Panc1 (cell line): ENCODE measurements at regions not wholly inside any gene's neighbourhood (a gene's known extent, or its start where the extent isn't known, plus 50 kb on each side); places are given as distances from the start of the nearest gene placed in this dataset.

Experiments used
- ATAC-seq: fragments of 200-7000 bp; cut with Tn5 transposase; 2 replicates; pipeline ENCODE4 v1.9.1; 2020; ENCODE audit warnings: mild to moderate bottlenecking, moderate library complexity
- BruUV-seq: library from RNA; stranded (reverse); fragments of 400-500 nt; replicated peaks from 2 replicates; lab custom pipeline; 2021; lab: Mats Ljungman, UMichigan
- CTCF ChIA-PET: fragments of 300-600 bp; sonication (Branson Sonifier 250); formaldehyde crosslinking; loops from one replicate; lab custom pipeline; 2022; ENCODE audit warnings: antibody characterized with exemption; lab: Charles Lee
- POLR2A ChIA-PET: fragments of 300-600 bp; sonication (Branson Sonifier 250); formaldehyde crosslinking; loops from one replicate; lab custom pipeline; 2022; ENCODE audit warnings: antibody characterized with exemption; lab: Charles Lee
- DNase-seq: peaks from one replicate; pipeline ENCODE4 v3.0.0-alpha.2; 2010; ENCODE audit warnings: low read depth, low spot score
- H3K27ac ChIP-seq: 2 replicates; pipeline ENCODE4 v1.5.1; 2011; ENCODE audit warnings: mild to moderate bottlenecking, low read length, inconsistent platforms
- H3K27me3 ChIP-seq: fragments of 200-500 bp; sonication (Bioruptor generic); 2 replicates; pipeline ENCODE4 v1.6.0; 2014; ENCODE audit warnings: low read length, inconsistent platforms; ENCODE audit not compliant: control insufficient read depth, insufficient read depth
- H3K36me3 ChIP-seq: fragments of 200-500 bp; sonication (Bioruptor generic); 2 replicates; pipeline ENCODE4 v1.5.1; 2014; ENCODE audit warnings: inconsistent platforms, mild to moderate bottlenecking, low read length, moderate library complexity; ENCODE audit not compliant: control insufficient read depth, insufficient read depth
- H3K4me1 ChIP-seq: 2 replicates; pipeline ENCODE4 v1.5.1; 2011; ENCODE audit warnings: inconsistent platforms, mild to moderate bottlenecking, low read length, moderate library complexity; ENCODE audit not compliant: control insufficient read depth, insufficient read depth
- H3K4me3 ChIP-seq, 2 experiments: 2 replicates each; pipeline ENCODE4 v1.5.1; 2011 to 2012; ENCODE audit warnings: low read depth in 2 of 2, low read length in 2 of 2, mild to moderate bottlenecking in 2 of 2, inconsistent platforms in 1 of 2, moderate library complexity in 1 of 2
- H3K9me3 ChIP-seq: fragments of 200-500 bp; sonication (Bioruptor generic); 2 replicates; pipeline ENCODE4 v1.5.1; 2014; ENCODE audit warnings: low read depth, mild to moderate bottlenecking, inconsistent platforms, low read length, moderate library complexity; ENCODE audit not compliant: control insufficient read depth, insufficient read depth
- POLR2AphosphoS5 ChIP-seq: IDR thresholded peaks from 2 replicates; pipeline ENCODE4 v1.6.1; 2012; ENCODE audit warnings: mild to moderate bottlenecking, low read depth, low read length, moderate library complexity
- SIN3A ChIP-seq: IDR thresholded peaks from 2 replicates; pipeline ENCODE4 v1.6.1; 2012; ENCODE audit warnings: low read depth, mild to moderate bottlenecking, low read length, moderate library complexity, borderline replicate concordance; ENCODE audit not compliant: insufficient read depth
- TCF7L2 ChIP-seq: IDR thresholded peaks from 2 replicates; pipeline ENCODE4 v1.6.1; 2011; ENCODE audit warnings: mild to moderate bottlenecking, low read depth, low read length, inconsistent platforms
- in situ Hi-C: cut with HindIII; loops from 2 replicates; pipeline ENCODE4 v1.10.0; 2016; ENCODE audit warnings: low sequenced_read_pairs, low pct_unique_long_range_greater_than_20kb
- intact Hi-C: fragments of 100-400 bp; cut with micrococcal nuclease; formaldehyde crosslinking; loops from one replicate; pipeline ENCODE4 v1.10.0; 2022; ENCODE audit not compliant: unreplicated experiment
- TF ChIP-seq, protein P1 (sequence below): fragments of 450-650 bp; IDR thresholded peaks from 2 replicates; pipeline ENCODE4 v1.5.1; 2017; ENCODE audit warnings: mild to moderate bottlenecking
- TF ChIP-seq, protein P2 (sequence below), 2 experiments: IDR thresholded peaks; 2 replicates each; pipeline ENCODE4 v1.6.1; 2011 to 2012; ENCODE audit warnings: low read depth in 2 of 2, control low read depth in 1 of 2, low read length in 1 of 2, mild to moderate bottlenecking in 1 of 2, moderate library complexity in 1 of 2; ENCODE audit not compliant: insufficient read depth in 1 of 2

DNA sequence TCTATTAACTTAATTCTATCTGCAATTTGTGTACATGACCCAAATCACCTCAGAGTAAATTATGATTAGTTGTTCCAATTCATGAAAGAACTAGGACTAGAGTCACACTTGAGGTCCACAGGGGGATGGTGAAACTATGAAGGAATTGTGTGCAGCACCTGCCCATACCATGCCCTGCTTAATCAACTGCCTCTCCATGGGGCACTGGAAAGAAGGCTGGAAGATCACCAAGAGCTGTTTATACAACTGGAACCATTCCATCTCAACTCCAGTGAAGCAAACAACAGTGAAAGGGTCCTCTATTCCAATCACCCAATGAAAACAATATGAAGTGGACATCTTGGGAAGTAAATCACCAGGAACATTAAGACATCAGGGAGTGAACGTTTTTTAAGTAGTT lies 98.7 kb upstream of the SEMA3D start:
- H3K4me3 ChIP-seq = no peak overlapping the region
- peak; percentile 73 for ATAC-seq
- TF ChIP-seq, protein P1, sequence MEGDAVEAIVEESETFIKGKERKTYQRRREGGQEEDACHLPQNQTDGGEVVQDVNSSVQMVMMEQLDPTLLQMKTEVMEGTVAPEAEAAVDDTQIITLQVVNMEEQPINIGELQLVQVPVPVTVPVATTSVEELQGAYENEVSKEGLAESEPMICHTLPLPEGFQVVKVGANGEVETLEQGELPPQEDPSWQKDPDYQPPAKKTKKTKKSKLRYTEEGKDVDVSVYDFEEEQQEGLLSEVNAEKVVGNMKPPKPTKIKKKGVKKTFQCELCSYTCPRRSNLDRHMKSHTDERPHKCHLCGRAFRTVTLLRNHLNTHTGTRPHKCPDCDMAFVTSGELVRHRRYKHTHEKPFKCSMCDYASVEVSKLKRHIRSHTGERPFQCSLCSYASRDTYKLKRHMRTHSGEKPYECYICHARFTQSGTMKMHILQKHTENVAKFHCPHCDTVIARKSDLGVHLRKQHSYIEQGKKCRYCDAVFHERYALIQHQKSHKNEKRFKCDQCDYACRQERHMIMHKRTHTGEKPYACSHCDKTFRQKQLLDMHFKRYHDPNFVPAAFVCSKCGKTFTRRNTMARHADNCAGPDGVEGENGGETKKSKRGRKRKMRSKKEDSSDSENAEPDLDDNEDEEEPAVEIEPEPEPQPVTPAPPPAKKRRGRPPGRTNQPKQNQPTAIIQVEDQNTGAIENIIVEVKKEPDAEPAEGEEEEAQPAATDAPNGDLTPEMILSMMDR = no peak
- TF ChIP-seq POLR2AphosphoS5 = no peak
- peak; percentile 64; the same call in 1 of the 2 replicates for TF ChIP-seq TCF7L2
- TF ChIP-seq SIN3A = no peak
- H3K9me3 ChIP-seq = no peaks in the 10 kb centered on the region
- peak overlapping the region; percentile 75; the same call in 1 of the 2 replicates for H3K27ac ChIP-seq
- ChIA-PET CTCF (no interaction called here), POLR2A (no interaction called here)
- H3K4me1 ChIP-seq = peaks cover 9% of the 10 kb centered on the region; the same call in 1 of the 2 replicates
- no peaks in the 10 kb centered on the region for H3K27me3 ChIP-seq
- no peaks in the 10 kb centered on the region for H3K36me3 ChIP-seq
- no peak for DNase-seq
- in situ Hi-C loops = no loop called here
- no TSS peak for BruUV-seq
- intact Hi-C loops = no loop called here

GRCh38 chr7:85275204-85275603 lies 88.3 kb upstream of the SEMA3D start:
- CTCF ChIA-PET = no interaction called here

GRCh38 chr7:85274454-85274853 lies 87.6 kb upstream of the SEMA3D start:
- in situ Hi-C loops = no loop called here
- no peaks in the 10 kb centered on the region for H3K4me1 ChIP-seq
- H3K27me3 ChIP-seq = no peaks in the 10 kb centered on the region
- H3K36me3 ChIP-seq = no peaks in the 10 kb centered on the region
- no peak overlapping the region for H3K4me3 ChIP-seq
- DNase-seq (no peak), ATAC-seq (no peak)
- no peak overlapping the region for H3K27ac ChIP-seq
- TF ChIP-seq SIN3A = no peak
- TF ChIP-seq, protein P1 = no peak
- TF ChIP-seq, protein P2, sequence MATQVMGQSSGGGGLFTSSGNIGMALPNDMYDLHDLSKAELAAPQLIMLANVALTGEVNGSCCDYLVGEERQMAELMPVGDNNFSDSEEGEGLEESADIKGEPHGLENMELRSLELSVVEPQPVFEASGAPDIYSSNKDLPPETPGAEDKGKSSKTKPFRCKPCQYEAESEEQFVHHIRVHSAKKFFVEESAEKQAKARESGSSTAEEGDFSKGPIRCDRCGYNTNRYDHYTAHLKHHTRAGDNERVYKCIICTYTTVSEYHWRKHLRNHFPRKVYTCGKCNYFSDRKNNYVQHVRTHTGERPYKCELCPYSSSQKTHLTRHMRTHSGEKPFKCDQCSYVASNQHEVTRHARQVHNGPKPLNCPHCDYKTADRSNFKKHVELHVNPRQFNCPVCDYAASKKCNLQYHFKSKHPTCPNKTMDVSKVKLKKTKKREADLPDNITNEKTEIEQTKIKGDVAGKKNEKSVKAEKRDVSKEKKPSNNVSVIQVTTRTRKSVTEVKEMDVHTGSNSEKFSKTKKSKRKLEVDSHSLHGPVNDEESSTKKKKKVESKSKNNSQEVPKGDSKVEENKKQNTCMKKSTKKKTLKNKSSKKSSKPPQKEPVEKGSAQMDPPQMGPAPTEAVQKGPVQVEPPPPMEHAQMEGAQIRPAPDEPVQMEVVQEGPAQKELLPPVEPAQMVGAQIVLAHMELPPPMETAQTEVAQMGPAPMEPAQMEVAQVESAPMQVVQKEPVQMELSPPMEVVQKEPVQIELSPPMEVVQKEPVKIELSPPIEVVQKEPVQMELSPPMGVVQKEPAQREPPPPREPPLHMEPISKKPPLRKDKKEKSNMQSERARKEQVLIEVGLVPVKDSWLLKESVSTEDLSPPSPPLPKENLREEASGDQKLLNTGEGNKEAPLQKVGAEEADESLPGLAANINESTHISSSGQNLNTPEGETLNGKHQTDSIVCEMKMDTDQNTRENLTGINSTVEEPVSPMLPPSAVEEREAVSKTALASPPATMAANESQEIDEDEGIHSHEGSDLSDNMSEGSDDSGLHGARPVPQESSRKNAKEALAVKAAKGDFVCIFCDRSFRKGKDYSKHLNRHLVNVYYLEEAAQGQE (IDR thresholded peaks at IDR 0.05; ENCODE audit: insufficient read depth in 1 of 2, low read depth in 2 of 2, low read length in 1 of 2) = no peak
- no peak for TF ChIP-seq TCF7L2
- no peak for TF ChIP-seq POLR2AphosphoS5
- intact Hi-C loops = no loop called here
- no TSS peak for BruUV-seq
- ChIA-PET CTCF (no interaction called here), POLR2A (no interaction called here)
- H3K9me3 ChIP-seq = no peaks in the 10 kb centered on the region

More at GRCh38 chr7:85275204-85275603, 88.3 kb upstream of the SEMA3D start:
- Histone ChIP-seq H3K4me1 (no peaks in the 10 kb centered on the region), H3K36me3 (no peaks in the 10 kb centered on the region), H3K27ac (no peak overlapping the region), H3K9me3 (no peaks in the 10 kb centered on the region), H3K4me3 (no peak overlapping the region), H3K27me3 (no peaks in the 10 kb centered on the region)
- intact Hi-C loops = no loop called here
- ATAC-seq = no peak
- in situ Hi-C loops = no loop called here
- BruUV-seq = no TSS peak
- no peak for DNase-seq
- POLR2A ChIA-PET = no interaction called here
- TF ChIP-seq, protein P2 (IDR thresholded peaks at IDR 0.05; ENCODE audit: insufficient read depth in 1 of 2, low read depth in 2 of 2, low read length in 1 of 2) = no peak
- TF ChIP-seq TCF7L2 = no peak
- no peak for TF ChIP-seq POLR2AphosphoS5
- TF ChIP-seq SIN3A = no peak
